PC-9 (cell line): ENCODE measurements at regions not wholly inside any gene's neighbourhood (a gene's known extent, or its start where the extent isn't known, plus 50 kb on each side); places are given as distances from the start of the nearest gene placed in this dataset.

Experiments
- BruUV-seq: library from RNA; stranded (reverse); fragments of 400-500 nt; replicated peaks from 2 replicates; lab custom pipeline; 2021; lab: Mats Ljungman, UMichigan
- CTCF ChIA-PET: fragments of 300-600 bp; sonication (Branson Sonifier 250); formaldehyde crosslinking; loops from one replicate; lab custom pipeline; 2022; ENCODE audit warnings: antibody characterized with exemption; lab: Charles Lee
- POLR2A ChIA-PET: fragments of 300-600 bp; sonication (Branson Sonifier 250); formaldehyde crosslinking; loops from one replicate; lab custom pipeline; 2022; ENCODE audit warnings: antibody characterized with exemption; ENCODE audit not compliant: unreplicated experiment; lab: Charles Lee
- DNase-seq, 2 experiments: peaks; one replicate each; pipeline versions ENCODE4 v3.0.0 to v3.0.0-alpha.2; 2015 to 2022; ENCODE audit warnings: mixed read lengths in 1 of 2
- H2AFZ ChIP-seq: fragments of 200-600 bp; sonication (generic); 2 replicates; pipeline ENCODE4 v1.8.1; 2017; ENCODE audit warnings: antibody characterized with exemption
- H3F3A ChIP-seq: fragments of 200-600 bp; sonication (generic); 2 replicates; pipeline ENCODE4 v1.8.1; 2017; ENCODE audit warnings: antibody characterized with exemption, mild to moderate bottlenecking, low read depth; ENCODE audit not compliant: insufficient read depth
- H3K27ac ChIP-seq: fragments of 200-600 bp; sonication (generic); 2 replicates; pipeline ENCODE4 v1.6.1; 2016; ENCODE audit warnings: mixed run types
- H3K27me3 ChIP-seq: fragments of 200-600 bp; sonication (generic); 2 replicates; pipeline ENCODE4 v1.6.1; 2016; ENCODE audit warnings: low read depth, mixed run types; ENCODE audit not compliant: insufficient read depth
- H3K36me3 ChIP-seq: fragments of 200-600 bp; sonication (generic); 2 replicates; pipeline ENCODE4 v1.6.1; 2016; ENCODE audit warnings: low read depth, mixed run types
- H3K4me1 ChIP-seq: fragments of 200-600 bp; sonication (generic); replicated peaks from 2 replicates; pipeline ENCODE4 v1.6.1; 2016; ENCODE audit warnings: mixed run types; ENCODE audit not compliant: insufficient read depth
- H3K4me2 ChIP-seq: fragments of 200-600 bp; sonication (generic); 2 replicates; pipeline ENCODE4 v1.6.1; 2017; ENCODE audit warnings: mixed run types
- H3K4me3 ChIP-seq: fragments of 200-600 bp; sonication (generic); 2 replicates; pipeline ENCODE4 v1.6.1; 2016; ENCODE audit warnings: mixed run types
- H3K79me2 ChIP-seq: fragments of 200-600 bp; sonication (generic); 2 replicates; pipeline ENCODE4 v1.6.1; 2017; ENCODE audit warnings: low read depth, mixed run types
- H3K9me2 ChIP-seq: fragments of 200-600 bp; sonication (generic); 2 replicates; pipeline ENCODE4 v1.8.1; 2017; ENCODE audit warnings: mild to moderate bottlenecking; ENCODE audit not compliant: insufficient read depth
- H3K9me3 ChIP-seq: fragments of 200-600 bp; sonication (generic); 2 replicates; pipeline ENCODE4 v1.8.1; 2016; ENCODE audit warnings: low read depth; ENCODE audit not compliant: insufficient read depth
- H4K20me1 ChIP-seq: fragments of 200-600 bp; sonication (generic); 2 replicates; pipeline ENCODE4 v1.8.1; 2017; ENCODE audit not compliant: insufficient read depth
- CTCF ChIP-seq: fragments of 200-600 bp; sonication (generic); conservative IDR thresholded peaks from 2 replicates; pipeline ENCODE4 v1.6.1; 2017; ENCODE audit warnings: mixed run types, antibody characterized with exemption, mild to moderate bottlenecking, moderate library complexity
- EZH2 ChIP-seq: fragments of 200-600 bp; sonication (generic); IDR thresholded peaks from 2 replicates; pipeline ENCODE4 v1.8.0; 2017; ENCODE audit warnings: antibody characterized with exemption, low read depth
- intact Hi-C: fragments of 100-400 bp; cut with micrococcal nuclease; formaldehyde crosslinking; loops from one replicate; pipeline ENCODE4 v1.10.0; 2022; ENCODE audit not compliant: unreplicated experiment

DNA sequence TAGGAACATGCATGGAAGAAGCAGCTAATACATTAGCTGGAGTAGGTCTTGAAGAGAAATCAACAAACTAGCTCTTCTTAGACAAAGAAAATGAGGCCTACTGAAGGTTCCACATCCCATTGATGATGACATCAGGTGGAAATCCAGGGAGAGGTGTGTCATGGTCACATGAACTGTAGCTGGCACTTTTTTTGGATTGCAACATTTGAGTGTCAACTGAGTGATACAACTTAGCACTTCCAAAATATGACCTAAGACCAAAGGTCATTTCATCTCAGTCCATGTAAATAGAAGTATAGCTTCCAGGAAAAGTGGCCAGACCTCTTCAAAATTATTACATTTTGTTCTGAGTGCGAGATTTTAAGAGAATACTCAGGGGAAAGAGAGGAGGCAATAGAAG lies 117.2 kb upstream of the MEIS2 start:
- Histone ChIP-seq H4K20me1 (no peaks in the 10 kb centered on the region), H2AFZ (no peak overlapping the region), H3F3A (no peaks in the 10 kb centered on the region), H3K4me1 (no peaks in the 10 kb centered on the region), H3K4me3 (no peak overlapping the region), H3K36me3 (no peaks in the 10 kb centered on the region), H3K27me3 (no peaks in the 10 kb centered on the region), H3K27ac (no peak overlapping the region), H3K4me2 (no peak overlapping the region), H3K79me2 (no peaks in the 10 kb centered on the region), H3K9me2 (no peaks in the 10 kb centered on the region), H3K9me3 (no peaks in the 10 kb centered on the region)
- no TSS peak for BruUV-seq
- TF ChIP-seq EZH2 (no peak), CTCF (no peak)
- intact Hi-C loops, result no loop called here
- DNase-seq, result no peak
- ChIA-PET CTCF (no interaction called here), POLR2A (no interaction called here)

- Histone ChIP-seq H3K36me3 (no peaks in the 10 kb centered on the region), H3K79me2 (no peaks in the 10 kb centered on the region), H3K9me3 (no peaks in the 10 kb centered on the region), H3K4me1 (no peaks in the 10 kb centered on the region), H2AFZ (no peak overlapping the region), H3F3A (no peaks in the 10 kb centered on the region), H3K27ac (no peak overlapping the region), H3K9me2 (no peaks in the 10 kb centered on the region), H3K4me3 (no peak overlapping the region), H3K4me2 (no peak overlapping the region), H4K20me1 (no peaks in the 10 kb centered on the region), H3K27me3 (no peaks in the 10 kb centered on the region)
- no peak for DNase-seq
- intact Hi-C loops, result no loop called here
- TF ChIP-seq CTCF, result no peak
- ChIA-PET POLR2A (interaction anchor here (0.6 kb wide), 1 partner anchor 654 kb away, joined by 3 read pairs; no protein-coding TSS in a partner anchor), CTCF (no interaction called here)
- BruUV-seq, result no TSS peak
Measured at GRCh38 chr15:37218351-37218916, 118.1 kb upstream of the MEIS2 start.

GRCh38 chr15:37219211-37219701 lies 118.9 kb upstream of the MEIS2 start:
- H4K20me1 ChIP-seq, result no peaks in the 10 kb centered on the region
- BruUV-seq, result no TSS peak
- intact Hi-C loops, result no loop called here
- no peaks in the 10 kb centered on the region for H3F3A ChIP-seq
- no peaks in the 10 kb centered on the region for H3K9me3 ChIP-seq
- H3K4me2 ChIP-seq, result no peak overlapping the region
- ChIA-PET POLR2A (interaction anchor here (0.6 kb wide), 2 partner anchors 653 to 1096 kb away, joined by 3 to 7 read pairs; no protein-coding TSS in a partner anchor), CTCF (no interaction called here)
- H3K27me3 ChIP-seq, result no peaks in the 10 kb centered on the region
- H3K4me3 ChIP-seq, result no peak overlapping the region
- no peaks in the 10 kb centered on the region for H3K79me2 ChIP-seq
- H3K27ac ChIP-seq, result no peak overlapping the region
- no peak for DNase-seq
- H3K36me3 ChIP-seq, result no peaks in the 10 kb centered on the region
- TF ChIP-seq CTCF, result no peak
- no peak for TF ChIP-seq EZH2
- H2AFZ ChIP-seq, result no peak overlapping the region
- H3K4me1 ChIP-seq, result no peaks in the 10 kb centered on the region
- H3K9me2 ChIP-seq, result no peaks in the 10 kb centered on the region
